ENCODE measurements at regions not wholly inside any gene's neighbourhood (a gene's known extent, or its start where the extent isn't known, plus 50 kb on each side); places are given as distances from the start of the nearest gene placed in this dataset.

DNA sequence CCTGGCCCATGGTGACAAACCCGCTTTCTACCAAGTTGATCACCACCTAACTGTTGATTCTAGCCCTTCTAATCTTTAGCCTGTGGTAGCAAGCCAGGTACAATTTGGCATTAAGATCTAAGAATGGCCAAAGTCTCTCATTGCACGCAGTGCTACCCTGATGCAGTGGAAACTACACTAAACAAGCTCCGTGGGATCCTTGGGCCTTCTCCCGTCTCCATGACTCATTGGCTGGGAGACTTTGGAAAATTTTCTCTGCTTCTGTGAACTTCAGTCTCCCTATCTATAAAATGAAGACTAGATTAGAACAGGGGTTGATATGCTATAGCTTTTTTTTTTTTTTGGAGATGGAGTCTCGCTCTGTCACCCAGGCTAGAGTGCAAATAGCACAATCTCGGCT lies 223.0 kb downstream of the TSHZ3 start:
- TF ChIP-seq, protein P1, sequence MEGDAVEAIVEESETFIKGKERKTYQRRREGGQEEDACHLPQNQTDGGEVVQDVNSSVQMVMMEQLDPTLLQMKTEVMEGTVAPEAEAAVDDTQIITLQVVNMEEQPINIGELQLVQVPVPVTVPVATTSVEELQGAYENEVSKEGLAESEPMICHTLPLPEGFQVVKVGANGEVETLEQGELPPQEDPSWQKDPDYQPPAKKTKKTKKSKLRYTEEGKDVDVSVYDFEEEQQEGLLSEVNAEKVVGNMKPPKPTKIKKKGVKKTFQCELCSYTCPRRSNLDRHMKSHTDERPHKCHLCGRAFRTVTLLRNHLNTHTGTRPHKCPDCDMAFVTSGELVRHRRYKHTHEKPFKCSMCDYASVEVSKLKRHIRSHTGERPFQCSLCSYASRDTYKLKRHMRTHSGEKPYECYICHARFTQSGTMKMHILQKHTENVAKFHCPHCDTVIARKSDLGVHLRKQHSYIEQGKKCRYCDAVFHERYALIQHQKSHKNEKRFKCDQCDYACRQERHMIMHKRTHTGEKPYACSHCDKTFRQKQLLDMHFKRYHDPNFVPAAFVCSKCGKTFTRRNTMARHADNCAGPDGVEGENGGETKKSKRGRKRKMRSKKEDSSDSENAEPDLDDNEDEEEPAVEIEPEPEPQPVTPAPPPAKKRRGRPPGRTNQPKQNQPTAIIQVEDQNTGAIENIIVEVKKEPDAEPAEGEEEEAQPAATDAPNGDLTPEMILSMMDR (conservative IDR thresholded peaks at IDR 0.05; ENCODE audit: low read depth in 2 of 2), result no peak
- no peak for TF ChIP-seq EZH2phosphoT487 (IDR thresholded peaks at IDR 0.05; ENCODE audit: unreplicated experiment)
- no peak for TF ChIP-seq EZH2 (IDR thresholded peaks at IDR 0.05; ENCODE audit: low read depth, unreplicated experiment)
- TF ChIP-seq, protein P2, sequence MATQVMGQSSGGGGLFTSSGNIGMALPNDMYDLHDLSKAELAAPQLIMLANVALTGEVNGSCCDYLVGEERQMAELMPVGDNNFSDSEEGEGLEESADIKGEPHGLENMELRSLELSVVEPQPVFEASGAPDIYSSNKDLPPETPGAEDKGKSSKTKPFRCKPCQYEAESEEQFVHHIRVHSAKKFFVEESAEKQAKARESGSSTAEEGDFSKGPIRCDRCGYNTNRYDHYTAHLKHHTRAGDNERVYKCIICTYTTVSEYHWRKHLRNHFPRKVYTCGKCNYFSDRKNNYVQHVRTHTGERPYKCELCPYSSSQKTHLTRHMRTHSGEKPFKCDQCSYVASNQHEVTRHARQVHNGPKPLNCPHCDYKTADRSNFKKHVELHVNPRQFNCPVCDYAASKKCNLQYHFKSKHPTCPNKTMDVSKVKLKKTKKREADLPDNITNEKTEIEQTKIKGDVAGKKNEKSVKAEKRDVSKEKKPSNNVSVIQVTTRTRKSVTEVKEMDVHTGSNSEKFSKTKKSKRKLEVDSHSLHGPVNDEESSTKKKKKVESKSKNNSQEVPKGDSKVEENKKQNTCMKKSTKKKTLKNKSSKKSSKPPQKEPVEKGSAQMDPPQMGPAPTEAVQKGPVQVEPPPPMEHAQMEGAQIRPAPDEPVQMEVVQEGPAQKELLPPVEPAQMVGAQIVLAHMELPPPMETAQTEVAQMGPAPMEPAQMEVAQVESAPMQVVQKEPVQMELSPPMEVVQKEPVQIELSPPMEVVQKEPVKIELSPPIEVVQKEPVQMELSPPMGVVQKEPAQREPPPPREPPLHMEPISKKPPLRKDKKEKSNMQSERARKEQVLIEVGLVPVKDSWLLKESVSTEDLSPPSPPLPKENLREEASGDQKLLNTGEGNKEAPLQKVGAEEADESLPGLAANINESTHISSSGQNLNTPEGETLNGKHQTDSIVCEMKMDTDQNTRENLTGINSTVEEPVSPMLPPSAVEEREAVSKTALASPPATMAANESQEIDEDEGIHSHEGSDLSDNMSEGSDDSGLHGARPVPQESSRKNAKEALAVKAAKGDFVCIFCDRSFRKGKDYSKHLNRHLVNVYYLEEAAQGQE (IDR thresholded peaks at IDR 0.05; ENCODE audit: unreplicated experiment), result no peak
- no peak for TF ChIP-seq POLR2AphosphoS5 (IDR thresholded peaks at IDR 0.05; ENCODE audit: low read depth)
- no peak for TF ChIP-seq NANOG (IDR thresholded peaks at IDR 0.05; ENCODE audit: borderline replicate concordance)
- TF ChIP-seq, protein P3, sequence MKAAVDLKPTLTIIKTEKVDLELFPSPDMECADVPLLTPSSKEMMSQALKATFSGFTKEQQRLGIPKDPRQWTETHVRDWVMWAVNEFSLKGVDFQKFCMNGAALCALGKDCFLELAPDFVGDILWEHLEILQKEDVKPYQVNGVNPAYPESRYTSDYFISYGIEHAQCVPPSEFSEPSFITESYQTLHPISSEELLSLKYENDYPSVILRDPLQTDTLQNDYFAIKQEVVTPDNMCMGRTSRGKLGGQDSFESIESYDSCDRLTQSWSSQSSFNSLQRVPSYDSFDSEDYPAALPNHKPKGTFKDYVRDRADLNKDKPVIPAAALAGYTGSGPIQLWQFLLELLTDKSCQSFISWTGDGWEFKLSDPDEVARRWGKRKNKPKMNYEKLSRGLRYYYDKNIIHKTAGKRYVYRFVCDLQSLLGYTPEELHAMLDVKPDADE (IDR thresholded peaks at IDR 0.05), result no peak
- no peak for TF ChIP-seq JUNB (IDR thresholded peaks at IDR 0.05; ENCODE audit: unreplicated experiment)
- no peak for TF ChIP-seq STAT1 (IDR thresholded peaks at IDR 0.05; ENCODE audit: unreplicated experiment)
- TF ChIP-seq, protein P4, sequence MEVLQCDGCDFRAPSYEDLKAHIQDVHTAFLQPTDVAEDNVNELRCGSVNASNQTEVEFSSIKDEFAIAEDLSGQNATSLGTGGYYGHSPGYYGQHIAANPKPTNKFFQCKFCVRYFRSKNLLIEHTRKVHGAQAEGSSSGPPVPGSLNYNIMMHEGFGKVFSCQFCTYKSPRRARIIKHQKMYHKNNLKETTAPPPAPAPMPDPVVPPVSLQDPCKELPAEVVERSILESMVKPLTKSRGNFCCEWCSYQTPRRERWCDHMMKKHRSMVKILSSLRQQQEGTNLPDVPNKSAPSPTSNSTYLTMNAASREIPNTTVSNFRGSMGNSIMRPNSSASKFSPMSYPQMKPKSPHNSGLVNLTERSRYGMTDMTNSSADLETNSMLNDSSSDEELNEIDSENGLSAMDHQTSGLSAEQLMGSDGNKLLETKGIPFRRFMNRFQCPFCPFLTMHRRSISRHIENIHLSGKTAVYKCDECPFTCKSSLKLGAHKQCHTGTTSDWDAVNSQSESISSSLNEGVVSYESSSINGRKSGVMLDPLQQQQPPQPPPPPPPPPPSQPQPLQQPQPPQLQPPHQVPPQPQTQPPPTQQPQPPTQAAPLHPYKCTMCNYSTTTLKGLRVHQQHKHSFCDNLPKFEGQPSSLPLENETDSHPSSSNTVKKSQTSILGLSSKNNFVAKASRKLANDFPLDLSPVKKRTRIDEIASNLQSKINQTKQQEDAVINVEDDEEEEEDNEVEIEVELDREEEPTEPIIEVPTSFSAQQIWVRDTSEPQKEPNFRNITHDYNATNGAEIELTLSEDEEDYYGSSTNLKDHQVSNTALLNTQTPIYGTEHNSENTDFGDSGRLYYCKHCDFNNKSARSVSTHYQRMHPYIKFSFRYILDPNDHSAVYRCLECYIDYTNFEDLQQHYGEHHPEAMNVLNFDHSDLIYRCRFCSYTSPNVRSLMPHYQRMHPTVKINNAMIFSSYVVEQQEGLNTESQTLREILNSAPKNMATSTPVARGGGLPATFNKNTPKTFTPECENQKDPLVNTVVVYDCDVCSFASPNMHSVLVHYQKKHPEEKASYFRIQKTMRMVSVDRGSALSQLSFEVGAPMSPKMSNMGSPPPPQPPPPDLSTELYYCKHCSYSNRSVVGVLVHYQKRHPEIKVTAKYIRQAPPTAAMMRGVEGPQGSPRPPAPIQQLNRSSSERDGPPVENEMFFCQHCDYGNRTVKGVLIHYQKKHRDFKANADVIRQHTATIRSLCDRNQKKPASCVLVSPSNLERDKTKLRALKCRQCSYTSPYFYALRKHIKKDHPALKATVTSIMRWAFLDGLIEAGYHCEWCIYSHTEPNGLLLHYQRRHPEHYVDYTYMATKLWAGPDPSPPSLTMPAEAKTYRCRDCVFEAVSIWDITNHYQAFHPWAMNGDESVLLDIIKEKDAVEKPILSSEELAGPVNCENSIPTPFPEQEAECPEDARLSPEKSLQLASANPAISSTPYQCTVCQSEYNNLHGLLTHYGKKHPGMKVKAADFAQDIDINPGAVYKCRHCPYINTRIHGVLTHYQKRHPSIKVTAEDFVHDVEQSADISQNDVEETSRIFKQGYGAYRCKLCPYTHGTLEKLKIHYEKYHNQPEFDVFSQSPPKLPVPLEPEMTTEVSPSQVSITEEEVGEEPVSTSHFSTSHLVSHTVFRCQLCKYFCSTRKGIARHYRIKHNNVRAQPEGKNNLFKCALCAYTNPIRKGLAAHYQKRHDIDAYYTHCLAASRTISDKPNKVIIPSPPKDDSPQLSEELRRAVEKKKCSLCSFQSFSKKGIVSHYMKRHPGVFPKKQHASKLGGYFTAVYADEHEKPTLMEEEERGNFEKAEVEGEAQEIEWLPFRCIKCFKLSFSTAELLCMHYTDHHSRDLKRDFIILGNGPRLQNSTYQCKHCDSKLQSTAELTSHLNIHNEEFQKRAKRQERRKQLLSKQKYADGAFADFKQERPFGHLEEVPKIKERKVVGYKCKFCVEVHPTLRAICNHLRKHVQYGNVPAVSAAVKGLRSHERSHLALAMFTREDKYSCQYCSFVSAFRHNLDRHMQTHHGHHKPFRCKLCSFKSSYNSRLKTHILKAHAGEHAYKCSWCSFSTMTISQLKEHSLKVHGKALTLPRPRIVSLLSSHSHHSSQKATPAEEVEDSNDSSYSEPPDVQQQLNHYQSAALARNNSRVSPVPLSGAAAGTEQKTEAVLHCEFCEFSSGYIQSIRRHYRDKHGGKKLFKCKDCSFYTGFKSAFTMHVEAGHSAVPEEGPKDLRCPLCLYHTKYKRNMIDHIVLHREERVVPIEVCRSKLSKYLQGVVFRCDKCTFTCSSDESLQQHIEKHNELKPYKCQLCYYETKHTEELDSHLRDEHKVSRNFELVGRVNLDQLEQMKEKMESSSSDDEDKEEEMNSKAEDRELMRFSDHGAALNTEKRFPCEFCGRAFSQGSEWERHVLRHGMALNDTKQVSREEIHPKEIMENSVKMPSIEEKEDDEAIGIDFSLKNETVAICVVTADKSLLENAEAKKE (CRISPR knock-in tag; IDR thresholded peaks at IDR 0.05), result no peak
- no peak for TF ChIP-seq CREB1 (CRISPR knock-in tag; IDR thresholded peaks at IDR 0.05; ENCODE audit: low read depth)
- no peak for TF ChIP-seq ZNF331 (CRISPR knock-in tag; IDR thresholded peaks at IDR 0.05; ENCODE audit: low read depth)
